Cardiac muscle cell (in vitro differentiated cells and primary cell): ENCODE measurements at regions not wholly inside any gene's neighbourhood (a gene's known extent, or its start where the extent isn't known, plus 50 kb on each side); places are given as distances from the start of the nearest gene placed in this dataset.

Experiments
- DNase-seq, 2 donors: peaks; one replicate each; pipeline versions ENCODE4 v3.0.0 to v3.0.0-alpha.2; 2010 to 2017; ENCODE audit warnings: low read depth in 1 of 2, low spot score in 1 of 2
- H3K27ac ChIP-seq: fragments of 200-600 bp; sonication (generic); 2 replicates; pipeline ENCODE4 v1.5.1; 2016
- H3K27me3 ChIP-seq: fragments of 200-600 bp; sonication (generic); 2 replicates; pipeline ENCODE4 v1.6.0; 2016; ENCODE audit warnings: control low read depth
- H3K36me3 ChIP-seq: fragments of 200-600 bp; sonication (generic); 2 replicates; pipeline ENCODE4 v1.5.1; 2016; ENCODE audit warnings: control low read depth
- H3K4me1 ChIP-seq: fragments of 200-600 bp; sonication (generic); 2 replicates; pipeline ENCODE4 v1.8.1; 2017; ENCODE audit warnings: low read depth, mild to moderate bottlenecking, mixed run types
- H3K4me3 ChIP-seq: fragments of 200-600 bp; sonication (generic); 2 replicates; pipeline ENCODE4 v1.5.1; 2016; ENCODE audit warnings: mild to moderate bottlenecking
- H3K9me3 ChIP-seq: fragments of 200-600 bp; sonication (generic); 2 replicates; pipeline ENCODE4 v1.5.1; 2017; ENCODE audit warnings: low read depth, mild to moderate bottlenecking, control low read depth
- TF ChIP-seq, protein P1 (sequence below): IDR thresholded peaks from 2 replicates; pipeline ENCODE4 v1.5.1; 2012; ENCODE audit warnings: low read depth, mild to moderate bottlenecking, low read length

DNA sequence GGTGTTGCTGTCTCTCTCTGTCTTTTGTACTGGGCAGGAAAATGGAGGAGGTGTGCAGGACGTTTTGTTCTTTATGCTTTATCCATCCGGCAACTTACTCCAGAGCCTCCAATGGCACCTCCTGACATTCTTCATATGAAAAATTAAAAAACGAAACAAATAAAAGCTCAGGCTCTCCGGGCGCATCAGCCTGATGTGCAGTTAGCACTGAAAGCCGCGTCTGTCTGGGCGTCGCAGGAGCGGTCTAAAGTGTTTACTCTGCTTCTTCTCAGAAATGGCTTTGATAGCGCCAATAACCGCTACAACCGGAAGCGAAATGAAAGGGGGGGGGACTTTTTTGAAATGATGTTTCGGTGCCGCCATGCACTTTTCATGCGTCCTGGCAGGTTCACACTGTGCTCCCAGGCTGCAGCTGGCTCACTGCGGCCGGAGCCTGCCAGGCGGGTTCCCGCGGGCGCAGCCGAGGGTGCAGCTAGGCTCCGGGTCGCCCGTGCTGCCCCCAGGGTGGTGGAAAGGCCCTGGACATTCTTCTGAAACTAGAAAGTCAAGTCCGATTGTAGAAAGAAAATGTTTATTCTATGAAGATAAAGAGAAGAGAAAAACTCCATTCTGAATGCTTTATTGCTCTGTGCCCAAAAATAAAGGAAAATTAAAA lies 407.7 kb upstream of the IRX1 start:
- Histone ChIP-seq H3K4me1 (no peaks in the 10 kb centered on the region), H3K4me3 (no peak overlapping the region), H3K27ac (no peak overlapping the region), H3K9me3 (no peaks in the 10 kb centered on the region), H3K36me3 (no peaks in the 10 kb centered on the region), H3K27me3 (no peaks in the 10 kb centered on the region)
- DNase-seq, result no peak
- TF ChIP-seq, protein P1, sequence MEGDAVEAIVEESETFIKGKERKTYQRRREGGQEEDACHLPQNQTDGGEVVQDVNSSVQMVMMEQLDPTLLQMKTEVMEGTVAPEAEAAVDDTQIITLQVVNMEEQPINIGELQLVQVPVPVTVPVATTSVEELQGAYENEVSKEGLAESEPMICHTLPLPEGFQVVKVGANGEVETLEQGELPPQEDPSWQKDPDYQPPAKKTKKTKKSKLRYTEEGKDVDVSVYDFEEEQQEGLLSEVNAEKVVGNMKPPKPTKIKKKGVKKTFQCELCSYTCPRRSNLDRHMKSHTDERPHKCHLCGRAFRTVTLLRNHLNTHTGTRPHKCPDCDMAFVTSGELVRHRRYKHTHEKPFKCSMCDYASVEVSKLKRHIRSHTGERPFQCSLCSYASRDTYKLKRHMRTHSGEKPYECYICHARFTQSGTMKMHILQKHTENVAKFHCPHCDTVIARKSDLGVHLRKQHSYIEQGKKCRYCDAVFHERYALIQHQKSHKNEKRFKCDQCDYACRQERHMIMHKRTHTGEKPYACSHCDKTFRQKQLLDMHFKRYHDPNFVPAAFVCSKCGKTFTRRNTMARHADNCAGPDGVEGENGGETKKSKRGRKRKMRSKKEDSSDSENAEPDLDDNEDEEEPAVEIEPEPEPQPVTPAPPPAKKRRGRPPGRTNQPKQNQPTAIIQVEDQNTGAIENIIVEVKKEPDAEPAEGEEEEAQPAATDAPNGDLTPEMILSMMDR, result no peak

- Histone ChIP-seq H3K36me3 (no peaks in the 10 kb centered on the region), H3K4me1 (no peaks in the 10 kb centered on the region), H3K4me3 (no peak overlapping the region), H3K27me3 (no peaks in the 10 kb centered on the region), H3K27ac (no peak overlapping the region), H3K9me3 (no peaks in the 10 kb centered on the region)
- no peak for DNase-seq
- TF ChIP-seq, protein P1, result no peak
These were observed 408.8 kb upstream of the IRX1 start for GRCh38 chr5:3186736-3187405.

- Histone ChIP-seq H3K4me3 (no peak overlapping the region), H3K27ac (no peak overlapping the region), H3K9me3 (no peaks in the 10 kb centered on the region), H3K36me3 (no peaks in the 10 kb centered on the region), H3K4me1 (no peaks in the 10 kb centered on the region), H3K27me3 (no peaks in the 10 kb centered on the region)
- DNase-seq, result no peak
- TF ChIP-seq, protein P1, result no peak
These were observed 409.5 kb upstream of the IRX1 start for GRCh38 chr5:3186156-3186555.

- H3K27me3 ChIP-seq, result no peaks in the 10 kb centered on the region
- TF ChIP-seq, protein P1, result no peak
- no peak for DNase-seq
- H3K4me3 ChIP-seq, result no peak overlapping the region
- no peaks in the 10 kb centered on the region for H3K9me3 ChIP-seq
- no peak overlapping the region for H3K27ac ChIP-seq
- H3K36me3 ChIP-seq, result no peaks in the 10 kb centered on the region
- H3K4me1 ChIP-seq, result no peaks in the 10 kb centered on the region
These were observed 410.1 kb upstream of the IRX1 start for GRCh38 chr5:3185488-3185887.

DNA sequence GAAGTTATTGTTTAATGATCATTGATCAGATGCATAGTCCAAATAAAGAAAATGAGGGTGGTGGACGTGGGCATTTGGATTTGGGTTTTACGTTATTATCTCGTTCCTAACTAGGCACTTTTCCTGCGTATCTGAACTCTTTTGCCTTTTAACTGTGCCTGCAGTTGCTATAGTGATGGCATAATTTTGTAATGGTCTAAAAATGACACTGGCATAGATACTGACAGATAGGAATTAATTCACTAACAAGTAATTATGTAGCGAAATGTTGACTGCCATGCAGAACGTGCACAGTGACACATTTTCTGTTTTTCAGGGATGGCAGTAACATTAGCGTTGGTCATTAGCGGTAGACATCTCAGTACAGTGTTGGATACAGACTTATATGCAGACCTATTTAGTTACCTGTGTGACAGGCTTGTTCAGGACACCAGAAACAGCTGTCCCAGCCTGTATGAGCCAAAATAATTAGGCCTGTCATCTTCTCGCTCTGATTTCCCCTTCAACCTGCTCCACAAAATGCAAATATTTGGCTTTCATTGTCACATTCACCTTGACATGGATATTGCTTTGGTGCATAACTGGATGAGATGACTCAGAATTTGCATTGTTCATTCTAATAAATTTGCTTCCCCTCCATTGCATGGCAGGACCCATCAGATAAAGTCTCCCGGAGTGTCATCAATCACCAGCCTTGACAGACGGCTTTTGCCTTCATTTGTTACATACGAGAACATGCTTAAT lies 413.3 kb upstream of the IRX1 start:
- Histone ChIP-seq H3K4me3 (no peak overlapping the region), H3K36me3 (no peaks in the 10 kb centered on the region), H3K4me1 (no peaks in the 10 kb centered on the region), H3K27me3 (no peaks in the 10 kb centered on the region), H3K27ac (no peak overlapping the region), H3K9me3 (no peaks in the 10 kb centered on the region)
- DNase-seq, result no peak
- TF ChIP-seq, protein P1, result no peak
